HepG2 (cell line): ENCODE measurements at regions not wholly inside any gene's neighbourhood (a gene's known extent, or its start where the extent isn't known, plus 50 kb on each side); places are given as distances from the start of the nearest gene placed in this dataset.

Experiments used
- ATAC-seq: fragments of 200-7000 bp; cut with Tn5 transposase; 3 replicates; pipeline ENCODE4 v1.9.1; 2020; ENCODE audit warnings: mild to moderate bottlenecking, moderate library complexity
- BruUV-seq: library from RNA; stranded (reverse); fragments of 400-500 nt; replicated peaks from 2 replicates; lab custom pipeline; 2021; lab: Mats Ljungman, UMichigan
- CTCF ChIA-PET: fragments of 300-600 bp; formaldehyde crosslinking; extraction: SDS; loops from one replicate; lab custom pipeline; 2021; ENCODE audit warnings: low total read pairs, inconsistent platforms, low intra/inter-chr PET ratio; lab: Yijun Ruan, JAX
- POLR2A ChIA-PET: fragments of 350-600 bp; sonication (Branson Sonifier 250); formaldehyde crosslinking; loops from one replicate; lab custom pipeline; 2020; ENCODE audit warnings: antibody characterized with exemption, inconsistent platforms; lab: Yijun Ruan, JAX
- DNase-seq: peaks from one replicate; pipeline ENCODE4 v3.0.0-alpha.2; 2015; ENCODE audit warnings: low spot score
- FAIRE-seq: peaks from 3 replicates; lab custom pipeline; 2011; peaks lifted over from hg19 to GRCh38; lab: Jason Lieb, UNC
- H2AFZ ChIP-seq: one replicate; pipeline ENCODE4 v1.6.1; 2011; ENCODE audit warnings: low read length, inconsistent platforms
- H3K27ac ChIP-seq: fragments of 300-600 bp; 3 replicates; pipeline ENCODE4 v1.8.0; 2011; ENCODE audit warnings: mixed run types, mild to moderate bottlenecking, mixed read lengths, low read length, inconsistent platforms; ENCODE audit not compliant: insufficient read depth; ENCODE audit errors: extremely low read length
- H3K27me3 ChIP-seq, 2 experiments: fragments of 200-600 bp in 1 of 2; 2 replicates in 1 of 2; 3 replicates in 1 of 2; pipeline versions ENCODE4 v1.6.0 to v1.8.0; 2011; ENCODE audit warnings: low read length in 2 of 2, mild to moderate bottlenecking in 2 of 2, moderate library complexity in 2 of 2, inconsistent platforms in 1 of 2; ENCODE audit not compliant: insufficient read depth in 2 of 2, control insufficient read depth in 1 of 2
- H3K36me3 ChIP-seq, 2 experiments: fragments of 200-600 bp in 1 of 2; replicated peaks in 1 of 2; 2 replicates in 1 of 2; 3 replicates in 1 of 2; pipeline versions ENCODE4 v1.5.1 to v1.8.0; 2011; ENCODE audit warnings: low read length in 2 of 2, inconsistent platforms in 1 of 2; ENCODE audit not compliant: insufficient read depth in 2 of 2, control insufficient read depth in 1 of 2
- H3K4me1 ChIP-seq: 2 replicates; pipeline ENCODE4 v1.5.1; 2012; ENCODE audit warnings: low read length, inconsistent platforms; ENCODE audit not compliant: insufficient read depth
- H3K4me2 ChIP-seq: 2 replicates; pipeline ENCODE4 v1.6.0; 2011; ENCODE audit warnings: low read depth, low read length, inconsistent platforms
- H3K4me3 ChIP-seq, 3 experiments: fragments of 200-600 bp in 1 of 3; sonication (generic), shearing (Covaris generic) in 1 of 3; replicated peaks in 1 of 3; 2 replicates each; pipeline ENCODE4 v1.5.1; 2011 to 2016; ENCODE audit warnings: low read length in 3 of 3, inconsistent platforms in 2 of 3, low read depth in 2 of 3, mild to moderate bottlenecking in 2 of 3, control low read depth in 1 of 3, mixed read lengths in 1 of 3; ENCODE audit not compliant: insufficient read depth in 1 of 3
- H3K79me2 ChIP-seq: one replicate; pipeline ENCODE4 v1.6.1; 2011; ENCODE audit warnings: low read length, inconsistent platforms; ENCODE audit not compliant: insufficient read depth
- H3K9ac ChIP-seq: 2 replicates; pipeline ENCODE4 v1.6.0; 2011; ENCODE audit warnings: mild to moderate bottlenecking, low read depth, low read length, inconsistent platforms; ENCODE audit not compliant: insufficient read depth
- H3K9me3 ChIP-seq: 2 replicates; pipeline ENCODE4 v1.5.1; 2012; ENCODE audit warnings: mild to moderate bottlenecking, low read length
- H4K20me1 ChIP-seq: 2 replicates; pipeline ENCODE4 v1.6.0; 2011; ENCODE audit warnings: inconsistent platforms, mild to moderate bottlenecking, low read length, moderate library complexity; ENCODE audit not compliant: insufficient read depth
- GABPB1 ChIP-seq: IDR thresholded peaks from 2 replicates; pipeline ENCODE4 v1.6.1; 2016; ENCODE audit warnings: mild to moderate bottlenecking, missing genetic modification reagents, moderate library complexity, missing compliant biosample characterization
- HNRNPLL ChIP-seq: fragments of 200-400 bp; formaldehyde crosslinking; IDR thresholded peaks from 2 replicates; pipeline ENCODE4 v1.6.1; 2017; ENCODE audit warnings: mild to moderate bottlenecking, low read depth, low read length; ENCODE audit not compliant: poor library complexity, severe bottlenecking
- HOXD1 ChIP-seq: sonication (generic); formaldehyde crosslinking; IDR thresholded peaks from 2 replicates; pipeline ENCODE4 v1.5.0; 2020; ENCODE audit warnings: missing genetic modification reagents
- ZFP1 ChIP-seq: IDR thresholded peaks from 2 replicates; pipeline ENCODE4 v1.6.1; 2016
- ZNF101 ChIP-seq: sonication (generic); formaldehyde crosslinking; IDR thresholded peaks from 2 replicates; pipeline ENCODE4 v1.4.0; 2020; ENCODE audit warnings: mild to moderate bottlenecking, low read depth, missing genetic modification reagents, borderline replicate concordance
- ZNF124 ChIP-seq: sonication (generic); formaldehyde crosslinking; IDR thresholded peaks from 2 replicates; pipeline ENCODE4 v1.4.0; 2020; ENCODE audit warnings: missing genetic modification reagents
- WGBS: methylation state at CpG from one replicate; pipeline ENCODE4 v1.1.6; 2017; ENCODE audit warnings: low lambda C conversion rate; 5-methylcytosine and 5-hydroxymethylcytosine counted together
- in situ Hi-C: cut with HindIII; loops from 2 replicates; pipeline ENCODE4 v1.10.0; 2017; ENCODE audit warnings: low pct_unique_long_range_greater_than_20kb; ENCODE audit not compliant: extremely low pct_ligation_motif_present
- intact Hi-C: fragments of 100-400 bp; cut with micrococcal nuclease; formaldehyde crosslinking; loops from one replicate; pipeline ENCODE4 v1.10.0; 2022; ENCODE audit not compliant: unreplicated experiment
- TF ChIP-seq, protein P1 (sequence below): sonication (generic); formaldehyde crosslinking; conservative IDR thresholded peaks from 2 replicates; pipeline ENCODE4 v1.8.0; 2022; ENCODE audit warnings: mild to moderate bottlenecking, moderate library complexity, missing genetic modification reagents
- TF ChIP-seq, protein P2 (sequence below): sonication (generic); formaldehyde crosslinking; IDR thresholded peaks from 2 replicates; pipeline ENCODE4 v1.4.0; 2020; ENCODE audit warnings: missing genetic modification reagents
- TF ChIP-seq, protein P3 (sequence below): sonication (generic); formaldehyde crosslinking; IDR thresholded peaks from 2 replicates; pipeline ENCODE4 v1.4.0; 2020; ENCODE audit warnings: missing genetic modification reagents

DNA sequence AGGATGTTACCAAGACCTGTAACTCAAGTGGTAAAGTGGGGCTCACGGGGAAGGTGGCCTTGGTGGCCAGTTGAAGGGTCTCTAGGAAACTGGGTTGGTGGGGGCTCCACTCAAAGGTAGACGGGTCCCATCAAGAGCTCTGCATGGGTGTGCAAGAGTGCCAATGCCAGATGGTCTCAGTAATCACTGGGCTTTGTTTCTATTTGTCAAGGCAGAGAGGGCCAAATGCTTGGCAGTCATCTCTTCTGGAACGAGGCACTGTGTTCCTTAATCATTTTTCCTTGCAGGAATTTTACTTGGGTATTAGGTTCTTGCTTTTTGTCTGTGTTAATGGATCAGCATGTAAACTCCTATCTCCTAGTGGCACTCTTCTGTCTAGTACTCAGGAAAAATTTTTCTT lies 220.8 kb downstream of the DIRAS2 start:
- no peak overlapping the region for H3K4me2 ChIP-seq
- no TSS peak for BruUV-seq
- no peak for ATAC-seq
- DNase-seq, result no peak
- no peaks in the 10 kb centered on the region for H3K4me1 ChIP-seq
- no peaks in the 10 kb centered on the region for H3K27me3 ChIP-seq
- H3K4me3 ChIP-seq, result no peak overlapping the region
- ChIA-PET CTCF (no interaction called here), POLR2A (no interaction called here)
- no peaks in the 10 kb centered on the region for H3K79me2 ChIP-seq
- 0% methylated on average over 3 of the region's 3 CpGs for WGBS
- intact Hi-C loops, result no loop called here
- H3K9me3 ChIP-seq, result no peaks in the 10 kb centered on the region
- no peak overlapping the region for H3K27ac ChIP-seq
- TF ChIP-seq, protein P1, sequence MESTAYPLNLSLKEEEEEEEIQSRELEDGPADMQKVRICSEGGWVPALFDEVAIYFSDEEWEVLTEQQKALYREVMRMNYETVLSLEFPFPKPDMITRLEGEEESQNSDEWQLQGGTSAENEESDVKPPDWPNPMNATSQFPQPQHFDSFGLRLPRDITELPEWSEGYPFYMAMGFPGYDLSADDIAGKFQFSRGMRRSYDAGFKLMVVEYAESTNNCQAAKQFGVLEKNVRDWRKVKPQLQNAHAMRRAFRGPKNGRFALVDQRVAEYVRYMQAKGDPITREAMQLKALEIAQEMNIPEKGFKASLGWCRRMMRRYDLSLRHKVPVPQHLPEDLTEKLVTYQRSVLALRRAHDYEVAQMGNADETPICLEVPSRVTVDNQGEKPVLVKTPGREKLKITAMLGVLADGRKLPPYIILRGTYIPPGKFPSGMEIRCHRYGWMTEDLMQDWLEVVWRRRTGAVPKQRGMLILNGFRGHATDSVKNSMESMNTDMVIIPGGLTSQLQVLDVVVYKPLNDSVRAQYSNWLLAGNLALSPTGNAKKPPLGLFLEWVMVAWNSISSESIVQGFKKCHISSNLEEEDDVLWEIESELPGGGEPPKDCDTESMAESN (CRISPR knock-in tag), result no peak
- TF ChIP-seq ZFP1, result no peak
- no peak for TF ChIP-seq HNRNPLL
- no peaks in the 10 kb centered on the region for H4K20me1 ChIP-seq
- H2AFZ ChIP-seq, result no peak overlapping the region
- H3K36me3 ChIP-seq, result no peaks in the 10 kb centered on the region
- FAIRE-seq, result no peak
- in situ Hi-C loops, result no loop called here
- H3K9ac ChIP-seq, result no peak overlapping the region

DNA sequence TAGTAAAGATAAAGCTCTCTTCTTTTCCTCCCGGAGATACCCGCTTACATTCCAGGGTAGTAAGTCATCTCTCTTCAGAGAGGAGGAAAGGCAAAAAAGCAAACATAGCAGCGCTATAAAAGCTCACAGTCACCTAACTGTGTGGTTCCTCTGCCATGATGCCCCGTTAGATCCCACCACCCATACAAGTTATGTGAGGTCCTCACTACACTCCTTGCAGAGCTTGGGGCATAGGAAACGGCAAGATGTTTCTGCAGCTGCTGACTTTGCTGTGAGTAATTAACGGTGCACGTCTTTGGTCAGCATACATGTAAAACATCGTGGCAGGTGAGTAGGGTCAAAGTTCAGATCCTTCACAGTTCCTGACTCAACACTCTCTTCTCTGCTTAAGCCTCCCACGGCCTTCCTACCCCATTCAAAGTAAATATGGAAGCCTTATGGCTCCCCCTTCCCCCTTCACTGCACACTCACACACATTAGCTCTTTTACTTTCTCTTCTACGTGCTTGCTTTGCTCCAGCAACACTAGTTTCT lies 218.9 kb downstream of the DIRAS2 start:
- Histone ChIP-seq H3K9ac (no peak overlapping the region), H3K9me3 (no peaks in the 10 kb centered on the region), H2AFZ (no peak overlapping the region), H3K4me1 (no peaks in the 10 kb centered on the region), H3K4me2 (no peak overlapping the region), H3K27me3 (peaks cover 4% of the 10 kb centered on the region in 2 experiments; a peak in 2 of 5 replicates), H3K36me3 (no peaks in the 10 kb centered on the region), H3K4me3 (no peak overlapping the region), H4K20me1 (no peaks in the 10 kb centered on the region), H3K27ac (no peak overlapping the region), H3K79me2 (no peaks in the 10 kb centered on the region)
- DNase-seq, result no peak
- no peak for ATAC-seq
- TF ChIP-seq, protein P2, sequence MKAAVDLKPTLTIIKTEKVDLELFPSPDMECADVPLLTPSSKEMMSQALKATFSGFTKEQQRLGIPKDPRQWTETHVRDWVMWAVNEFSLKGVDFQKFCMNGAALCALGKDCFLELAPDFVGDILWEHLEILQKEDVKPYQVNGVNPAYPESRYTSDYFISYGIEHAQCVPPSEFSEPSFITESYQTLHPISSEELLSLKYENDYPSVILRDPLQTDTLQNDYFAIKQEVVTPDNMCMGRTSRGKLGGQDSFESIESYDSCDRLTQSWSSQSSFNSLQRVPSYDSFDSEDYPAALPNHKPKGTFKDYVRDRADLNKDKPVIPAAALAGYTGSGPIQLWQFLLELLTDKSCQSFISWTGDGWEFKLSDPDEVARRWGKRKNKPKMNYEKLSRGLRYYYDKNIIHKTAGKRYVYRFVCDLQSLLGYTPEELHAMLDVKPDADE (CRISPR knock-in tag), result no peak
- TF ChIP-seq, protein P3, sequence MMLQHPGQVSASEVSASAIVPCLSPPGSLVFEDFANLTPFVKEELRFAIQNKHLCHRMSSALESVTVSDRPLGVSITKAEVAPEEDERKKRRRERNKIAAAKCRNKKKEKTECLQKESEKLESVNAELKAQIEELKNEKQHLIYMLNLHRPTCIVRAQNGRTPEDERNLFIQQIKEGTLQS (CRISPR knock-in tag), result no peak
- TF ChIP-seq ZNF124 (CRISPR knock-in tag) (no peak), HOXD1 (CRISPR knock-in tag) (no peak), GABPB1 (CRISPR knock-in tag) (no peak), ZNF101 (no peak)
- 2% methylated on average over 10 of the region's 10 CpGs for WGBS
- BruUV-seq, result no TSS peak
- FAIRE-seq, result no peak
- intact Hi-C loops (no loop called here), in situ Hi-C loops (no loop called here)
- CTCF ChIA-PET, result no interaction called here
- POLR2A ChIA-PET, result no interaction called here
